GM12801 (cell line): ENCODE measurements at regions not wholly inside any gene's neighbourhood (a gene's known extent, or its start where the extent isn't known, plus 50 kb on each side); places are given as distances from the start of the nearest gene placed in this dataset.

Experiments
- TF ChIP-seq, protein P1 (sequence below): IDR thresholded peaks from one replicate; pipeline ENCODE4 v1.5.1; 2011; ENCODE audit warnings: control low read depth; ENCODE audit not compliant: insufficient read length; ENCODE audit errors: extremely low read depth

DNA sequence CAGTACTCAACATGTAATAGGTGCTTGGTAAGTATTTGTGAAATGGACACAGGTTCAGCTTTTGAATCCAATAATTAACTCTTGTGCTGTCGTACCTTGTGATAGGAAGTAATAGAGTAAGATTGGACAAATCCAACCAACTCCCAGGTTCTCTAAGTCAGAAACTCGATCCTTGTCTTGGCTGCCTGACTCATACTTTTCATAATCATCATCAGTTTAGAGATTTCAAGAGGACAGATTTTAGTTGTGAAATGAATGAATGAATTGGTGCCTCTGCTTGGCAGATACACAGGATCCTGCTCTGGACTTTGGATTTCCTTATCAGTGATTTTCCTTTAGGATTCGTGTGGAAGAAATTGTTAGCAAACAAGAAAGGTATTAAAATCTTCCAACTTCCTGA lies 1145.2 kb downstream of the AACS start:
- TF ChIP-seq, protein P1, sequence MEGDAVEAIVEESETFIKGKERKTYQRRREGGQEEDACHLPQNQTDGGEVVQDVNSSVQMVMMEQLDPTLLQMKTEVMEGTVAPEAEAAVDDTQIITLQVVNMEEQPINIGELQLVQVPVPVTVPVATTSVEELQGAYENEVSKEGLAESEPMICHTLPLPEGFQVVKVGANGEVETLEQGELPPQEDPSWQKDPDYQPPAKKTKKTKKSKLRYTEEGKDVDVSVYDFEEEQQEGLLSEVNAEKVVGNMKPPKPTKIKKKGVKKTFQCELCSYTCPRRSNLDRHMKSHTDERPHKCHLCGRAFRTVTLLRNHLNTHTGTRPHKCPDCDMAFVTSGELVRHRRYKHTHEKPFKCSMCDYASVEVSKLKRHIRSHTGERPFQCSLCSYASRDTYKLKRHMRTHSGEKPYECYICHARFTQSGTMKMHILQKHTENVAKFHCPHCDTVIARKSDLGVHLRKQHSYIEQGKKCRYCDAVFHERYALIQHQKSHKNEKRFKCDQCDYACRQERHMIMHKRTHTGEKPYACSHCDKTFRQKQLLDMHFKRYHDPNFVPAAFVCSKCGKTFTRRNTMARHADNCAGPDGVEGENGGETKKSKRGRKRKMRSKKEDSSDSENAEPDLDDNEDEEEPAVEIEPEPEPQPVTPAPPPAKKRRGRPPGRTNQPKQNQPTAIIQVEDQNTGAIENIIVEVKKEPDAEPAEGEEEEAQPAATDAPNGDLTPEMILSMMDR: no peak

DNA sequence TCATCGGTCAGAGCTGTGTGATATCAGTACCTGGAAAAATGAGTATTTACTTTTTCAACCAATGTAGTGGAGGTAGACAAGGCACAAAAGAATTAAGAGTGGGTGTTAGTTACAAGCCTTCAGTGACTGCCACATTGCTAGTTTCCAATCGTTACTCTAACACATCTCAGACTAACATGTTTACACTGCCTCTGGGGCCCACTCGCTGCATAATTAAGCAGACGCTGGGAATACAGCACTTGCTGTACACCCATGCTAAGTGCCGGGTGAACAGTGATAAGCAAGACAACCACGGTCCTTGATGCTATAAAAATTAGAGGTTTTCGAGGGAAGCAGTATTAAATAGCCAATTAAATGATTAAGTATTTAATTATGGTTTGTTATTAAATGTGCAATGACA lies 1147.6 kb downstream of the AACS start:
- TF ChIP-seq, protein P1: no peak

DNA sequence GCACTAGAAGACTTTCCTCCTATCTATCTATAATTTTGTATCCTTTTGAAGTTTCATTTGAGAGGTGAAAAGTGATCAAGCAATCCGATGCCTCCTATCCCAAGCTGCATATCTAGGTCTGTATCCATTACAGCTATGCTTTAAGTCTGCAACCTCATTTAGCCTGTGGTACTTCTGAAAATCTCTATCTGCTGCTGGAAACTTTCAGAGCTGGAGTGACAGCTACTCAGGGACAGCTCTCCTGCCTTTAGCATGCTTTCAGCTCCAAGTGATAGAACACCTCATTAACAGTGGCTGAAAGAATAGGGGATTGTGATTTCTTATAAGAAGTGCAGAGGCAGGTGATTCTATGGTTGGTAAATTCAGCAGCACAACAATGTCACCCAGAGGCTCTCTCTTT lies 1153.5 kb downstream of the AACS start:
- TF ChIP-seq, protein P1: no peak

DNA sequence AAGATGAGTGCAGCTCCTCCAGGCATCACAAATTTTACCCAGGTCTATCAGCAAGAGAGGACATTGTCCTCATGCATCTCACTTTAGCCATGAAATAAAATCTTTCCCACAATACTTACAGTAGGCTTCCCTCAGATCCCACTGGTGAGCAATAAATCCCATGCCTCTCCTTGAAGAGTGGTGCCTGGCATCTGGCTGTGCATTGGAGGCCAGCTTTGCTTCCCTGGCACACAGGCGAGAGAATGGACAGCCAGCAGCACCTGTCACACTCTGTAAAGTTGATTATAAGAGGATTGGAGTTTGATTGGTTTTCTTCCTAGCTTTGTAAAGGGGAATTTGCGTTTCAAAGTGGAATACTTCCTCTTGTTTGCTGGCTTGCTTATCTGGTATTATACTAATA lies 1153.9 kb downstream of the AACS start:
- TF ChIP-seq, protein P1: no peak

DNA sequence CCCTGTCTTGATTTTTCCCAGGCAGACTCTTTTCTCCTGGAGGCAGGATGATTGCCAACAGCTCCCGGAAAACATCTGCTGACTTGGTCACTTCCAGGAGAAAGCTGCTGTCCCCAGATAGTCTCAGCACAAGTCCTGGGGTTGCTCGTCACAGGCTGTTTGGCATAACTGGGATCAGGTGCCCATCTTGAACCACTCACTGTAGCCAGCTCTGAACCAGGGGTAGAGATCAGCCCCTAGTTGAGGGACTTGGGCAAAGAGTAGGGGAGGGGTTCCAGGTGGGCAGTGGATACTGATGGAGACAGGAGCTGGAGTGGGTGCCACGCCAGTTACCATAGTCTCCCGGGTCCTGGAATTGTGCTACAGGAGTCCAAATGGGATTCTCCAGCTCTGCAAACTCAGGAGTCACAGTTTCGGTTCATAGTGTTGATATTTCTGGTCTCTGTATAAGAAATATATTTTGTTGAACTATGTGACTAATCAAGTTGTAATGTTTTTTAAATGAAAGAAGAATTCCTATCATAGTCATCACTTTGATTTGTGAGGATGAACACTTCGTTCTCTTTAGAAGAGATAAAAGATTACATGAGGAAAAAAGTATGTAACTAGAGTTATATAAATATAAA lies 1154.5 kb downstream of the AACS start:
- TF ChIP-seq, protein P1: no peak

DNA sequence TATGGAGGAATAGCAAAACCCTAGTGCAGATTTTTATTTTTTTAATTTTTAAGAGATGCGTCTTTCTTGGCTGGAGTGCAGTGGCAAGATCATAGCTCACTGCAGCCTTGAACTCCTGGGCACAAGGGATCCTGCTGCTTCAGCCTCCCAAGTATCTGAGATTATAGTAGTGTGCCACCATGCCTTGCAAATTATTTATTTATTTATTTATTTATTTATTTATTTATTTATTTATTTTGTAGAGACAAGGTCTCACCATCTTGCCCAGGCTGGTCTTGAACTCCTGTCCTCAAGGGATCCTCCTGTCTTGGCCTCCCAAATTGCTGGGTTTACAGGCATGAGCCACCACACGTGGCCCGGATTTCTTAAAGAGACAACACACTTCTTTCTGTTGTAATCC lies 1158.8 kb downstream of the AACS start:
- TF ChIP-seq, protein P1: no peak

DNA sequence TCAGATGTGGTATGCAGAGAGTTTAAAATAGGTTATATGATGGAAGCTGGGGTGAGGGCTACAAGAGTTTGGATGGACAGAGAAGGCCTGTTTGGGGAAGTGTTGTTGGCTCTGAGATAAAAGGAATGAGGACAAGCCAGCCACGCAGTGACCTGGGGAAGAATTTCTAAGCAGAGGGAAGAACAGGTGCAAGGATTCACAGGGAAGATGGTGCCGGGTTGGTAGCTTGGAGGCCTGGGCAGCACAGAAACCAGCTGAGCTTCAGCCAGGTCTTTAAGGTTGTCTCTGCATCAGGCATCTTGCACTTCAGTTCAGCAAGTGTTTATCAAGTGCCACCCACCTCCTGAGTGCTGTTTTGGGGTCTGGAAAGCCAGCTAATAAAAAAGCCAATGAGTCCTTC lies 1163.7 kb downstream of the AACS start:
- TF ChIP-seq, protein P1: no peak

DNA sequence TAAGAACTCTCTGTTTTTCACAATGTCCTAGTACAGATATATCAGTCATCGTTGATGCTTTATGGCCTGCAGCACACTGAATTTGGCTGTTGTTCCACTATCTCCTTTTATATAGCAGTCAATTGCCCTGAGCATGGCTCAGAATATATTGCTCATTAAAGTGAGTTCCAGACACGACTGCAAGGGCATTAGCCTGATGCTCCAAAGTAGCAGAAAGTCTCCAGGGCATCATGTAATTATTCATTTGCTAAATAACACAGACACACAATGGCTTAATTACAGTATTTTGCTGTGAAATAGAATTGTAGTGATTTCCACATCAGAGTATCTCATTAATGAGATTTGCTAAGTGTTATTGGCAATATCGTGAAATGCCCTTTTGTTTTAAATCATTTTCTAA lies 1167.5 kb downstream of the AACS start:
- TF ChIP-seq, protein P1: no peak
